K562 (cell line): ENCODE measurements at regions not wholly inside any gene's neighbourhood (a gene's known extent, or its start where the extent isn't known, plus 50 kb on each side); places are given as distances from the start of the nearest gene placed in this dataset.

Experiments used
- BRD9 ChIP-seq: fragments of 450-650 bp; IDR thresholded peaks from 2 replicates; pipeline ENCODE4 v1.6.1; 2018; ENCODE audit warnings: low read depth; ENCODE audit not compliant: partially characterized antibody
- CAMTA2 ChIP-seq: fragments of 250-450 bp; sonication (Bioruptor Pico); conservative IDR thresholded peaks from 2 replicates; pipeline ENCODE4 v1.5.1; 2022
- FOXM1 ChIP-seq, 2 experiments: fragments of 450-650 bp in 1 of 2; sonication (generic) in 1 of 2; formaldehyde crosslinking in 1 of 2; IDR thresholded peaks; 2 replicates each; pipeline versions ENCODE4 v1.6.1 to v1.9.0; 2017 to 2022; ENCODE audit warnings: low read depth in 2 of 2, mild to moderate bottlenecking in 2 of 2, missing genetic modification reagents in 1 of 2, moderate library complexity in 1 of 2
- MAFF ChIP-seq: IDR thresholded peaks from 2 replicates; pipeline ENCODE4 v1.6.1; 2012; ENCODE audit warnings: low read length, improper control_type of control experiment
- NR3C1 ChIP-seq: sonication (generic); formaldehyde crosslinking; IDR thresholded peaks from 2 replicates; pipeline ENCODE4 v1.8.1; 2022; ENCODE audit warnings: missing genetic modification reagents
- RB1 ChIP-seq: fragments of 450-650 bp; IDR thresholded peaks from 2 replicates; pipeline ENCODE4 v1.6.1; 2017; ENCODE audit warnings: low read depth, mild to moderate bottlenecking
- SMARCC2 ChIP-seq: fragments of 450-650 bp; IDR thresholded peaks from 2 replicates; pipeline ENCODE4 v1.6.1; 2017; ENCODE audit warnings: antibody characterized with exemption, moderate library complexity, mild to moderate bottlenecking, low read depth
- SMC3 ChIP-seq: conservative IDR thresholded peaks from 2 replicates; pipeline ENCODE4 v1.6.1; 2011; ENCODE audit warnings: low read depth, low read length, improper control_type of control experiment; ENCODE audit not compliant: insufficient read depth
- ZNF133 ChIP-seq: fragments of 250-450 bp; sonication (Bioruptor Pico); IDR thresholded peaks from 2 replicates; pipeline ENCODE4 v1.4.0; 2020; ENCODE audit warnings: mild to moderate bottlenecking
- TF ChIP-seq, protein P1 (sequence below), 2 experiments: fragments of 450-650 bp in 1 of 2; sonication (generic) in 1 of 2; formaldehyde crosslinking in 1 of 2; IDR thresholded peaks in 1 of 2; conservative IDR thresholded peaks in 1 of 2; 2 replicates each; pipeline versions ENCODE4 v1.6.1 to v1.8.1; 2016 to 2023; ENCODE audit warnings: mild to moderate bottlenecking in 2 of 2, moderate library complexity in 2 of 2, inconsistent platforms in 1 of 2, missing genetic modification reagents in 1 of 2
- TF ChIP-seq, protein P2 (sequence below), 3 experiments: IDR thresholded peaks in 2 of 3; conservative IDR thresholded peaks in 1 of 3; 2 replicates each; pipeline ENCODE4 v1.5.1; 2011 to 2012; ENCODE audit warnings: low read length in 3 of 3, mild to moderate bottlenecking in 3 of 3, control low read depth in 2 of 3, improper control_type of control experiment in 1 of 3, inconsistent platforms in 1 of 3, low read depth in 1 of 3, mixed read lengths in 1 of 3, moderate library complexity in 1 of 3; ENCODE audit not compliant: insufficient read depth in 2 of 3

DNA sequence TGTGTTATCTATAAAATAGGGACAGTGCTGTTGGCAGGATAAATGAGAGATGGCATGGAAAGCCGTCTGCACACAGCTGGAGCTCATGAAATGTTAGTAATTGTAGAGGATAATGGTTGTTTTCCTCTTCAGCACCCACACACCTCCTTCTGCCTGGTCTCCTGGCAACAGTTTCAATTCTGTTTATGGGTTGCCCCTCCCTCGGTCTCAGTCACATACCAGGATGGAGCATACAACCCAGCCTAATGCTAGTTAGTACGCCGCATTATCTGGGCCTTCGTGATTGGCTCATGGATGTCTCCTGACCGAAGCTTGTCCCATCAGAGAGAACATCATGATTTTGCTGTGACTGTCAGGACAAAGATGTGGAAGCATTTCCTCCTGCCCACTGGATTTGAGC lies 126.2 kb upstream of the WSCD1 start:
- no peak for TF ChIP-seq SMARCC2
- TF ChIP-seq BRD9: no peak
- no peak for TF ChIP-seq MAFF
- no peak for TF ChIP-seq FOXM1 (IDR thresholded peaks at IDR 0.05; ENCODE audit: low read depth)
- no peak for TF ChIP-seq FOXM1 (CRISPR knock-in tag; IDR thresholded peaks at IDR 0.05; ENCODE audit: low read depth)
- TF ChIP-seq, protein P1, sequence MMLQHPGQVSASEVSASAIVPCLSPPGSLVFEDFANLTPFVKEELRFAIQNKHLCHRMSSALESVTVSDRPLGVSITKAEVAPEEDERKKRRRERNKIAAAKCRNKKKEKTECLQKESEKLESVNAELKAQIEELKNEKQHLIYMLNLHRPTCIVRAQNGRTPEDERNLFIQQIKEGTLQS (IDR thresholded peaks at IDR 0.05): no peak
- TF ChIP-seq, protein P1 (CRISPR knock-in tag; conservative IDR thresholded peaks at IDR 0.05): no peak
- TF ChIP-seq ZNF133 (CRISPR knock-in tag): no peak
- TF ChIP-seq RB1: no peak
- TF ChIP-seq CAMTA2 (CRISPR knock-in tag): no peak
- no peak for TF ChIP-seq SMC3
- TF ChIP-seq, protein P2, sequence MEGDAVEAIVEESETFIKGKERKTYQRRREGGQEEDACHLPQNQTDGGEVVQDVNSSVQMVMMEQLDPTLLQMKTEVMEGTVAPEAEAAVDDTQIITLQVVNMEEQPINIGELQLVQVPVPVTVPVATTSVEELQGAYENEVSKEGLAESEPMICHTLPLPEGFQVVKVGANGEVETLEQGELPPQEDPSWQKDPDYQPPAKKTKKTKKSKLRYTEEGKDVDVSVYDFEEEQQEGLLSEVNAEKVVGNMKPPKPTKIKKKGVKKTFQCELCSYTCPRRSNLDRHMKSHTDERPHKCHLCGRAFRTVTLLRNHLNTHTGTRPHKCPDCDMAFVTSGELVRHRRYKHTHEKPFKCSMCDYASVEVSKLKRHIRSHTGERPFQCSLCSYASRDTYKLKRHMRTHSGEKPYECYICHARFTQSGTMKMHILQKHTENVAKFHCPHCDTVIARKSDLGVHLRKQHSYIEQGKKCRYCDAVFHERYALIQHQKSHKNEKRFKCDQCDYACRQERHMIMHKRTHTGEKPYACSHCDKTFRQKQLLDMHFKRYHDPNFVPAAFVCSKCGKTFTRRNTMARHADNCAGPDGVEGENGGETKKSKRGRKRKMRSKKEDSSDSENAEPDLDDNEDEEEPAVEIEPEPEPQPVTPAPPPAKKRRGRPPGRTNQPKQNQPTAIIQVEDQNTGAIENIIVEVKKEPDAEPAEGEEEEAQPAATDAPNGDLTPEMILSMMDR (IDR thresholded peaks at IDR 0.05 in 2 of 3, conservative IDR thresholded peaks at IDR 0.05 in 1 of 3; ENCODE audit: insufficient read depth in 2 of 3, low read depth in 1 of 3, low read length in 3 of 3): no peak
- TF ChIP-seq NR3C1: no peak
